AG08395 (cell line): ENCODE measurements at regions not wholly inside any gene's neighbourhood (a gene's known extent, or its start where the extent isn't known, plus 50 kb on each side); places are given as distances from the start of the nearest gene placed in this dataset.
"Not testable (repeated sequence)": the region's sequence is repeated elsewhere in the genome, so short reads cannot be mapped to it uniquely, and the experiment has no call there.

Source experiments
- DNase-seq: peaks from one replicate; pipeline ENCODE4 v3.0.0; 2012; ENCODE audit warnings: mixed read lengths, low spot score

- no peak for DNase-seq
These were observed 212.8 kb upstream of the CCDC196 start for GRCh38 chr14:66273261-66273832.

GRCh38 chr14:66278418-66278817, 207.8 kb upstream of the CCDC196 start:
- not testable (repeated sequence) for DNase-seq

DNA sequence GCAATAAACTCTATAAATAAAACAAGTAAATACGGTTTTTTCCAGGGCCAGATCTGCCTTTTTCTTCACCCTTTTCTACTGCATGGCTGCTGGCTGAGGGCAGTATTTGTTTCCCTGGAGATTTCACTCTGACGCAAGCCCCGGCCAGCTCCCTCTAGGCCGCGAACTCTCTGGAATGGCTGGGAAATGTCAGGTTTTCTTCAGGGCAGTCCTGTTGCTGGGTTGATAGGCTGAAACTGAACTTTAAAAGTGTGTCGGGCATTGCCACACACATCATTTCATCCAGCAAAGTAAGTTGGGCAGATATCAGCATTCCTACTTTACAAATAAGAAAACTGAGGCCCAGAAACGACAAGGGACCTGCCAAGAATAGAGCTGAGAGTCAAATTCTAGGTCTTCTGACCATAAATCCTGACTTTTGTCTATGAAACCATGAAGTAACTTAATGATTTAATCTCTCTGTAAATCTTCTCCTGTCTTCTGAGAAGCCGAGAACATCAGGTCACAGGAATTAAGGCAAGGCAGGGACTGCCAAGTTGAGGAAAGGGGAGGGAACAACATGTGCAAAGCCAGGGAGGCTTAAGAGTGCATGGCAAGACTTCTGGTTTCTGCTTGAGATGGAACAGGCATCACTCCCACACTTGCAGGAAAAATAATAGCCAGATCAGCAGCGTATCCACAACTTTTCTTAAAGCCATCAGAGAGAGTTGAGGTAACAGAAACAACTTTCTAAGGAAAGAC, 205.0 kb upstream of the CCDC196 start:
- DNase-seq = no peak

DNA sequence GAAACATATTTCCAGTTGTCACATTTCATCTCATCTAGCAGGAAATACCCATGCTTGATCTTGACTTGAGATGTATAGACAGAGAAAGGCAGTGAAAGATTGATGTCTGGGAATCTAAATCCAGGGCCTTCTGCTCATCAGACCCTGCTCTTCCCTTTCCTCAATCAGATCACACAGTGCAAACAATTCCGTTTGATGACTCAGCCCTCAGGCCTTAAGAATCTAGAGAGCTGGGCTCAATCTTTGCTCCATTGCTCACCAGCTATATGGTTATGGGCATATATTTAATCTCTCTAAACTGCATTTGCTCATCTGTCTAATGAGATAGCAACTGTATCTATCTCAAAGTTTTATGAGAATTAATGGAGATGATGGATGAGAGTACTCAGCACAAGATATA, 201.8 kb upstream of the CCDC196 start:
- peak; percentile 6 for DNase-seq

- DNase-seq = peak; percentile 10
These were observed 197.7 kb upstream of the CCDC196 start for GRCh38 chr14:66288511-66288910.

- DNase-seq = no peak
These were observed 194.4 kb upstream of the CCDC196 start for GRCh38 chr14:66291756-66292155.

DNA sequence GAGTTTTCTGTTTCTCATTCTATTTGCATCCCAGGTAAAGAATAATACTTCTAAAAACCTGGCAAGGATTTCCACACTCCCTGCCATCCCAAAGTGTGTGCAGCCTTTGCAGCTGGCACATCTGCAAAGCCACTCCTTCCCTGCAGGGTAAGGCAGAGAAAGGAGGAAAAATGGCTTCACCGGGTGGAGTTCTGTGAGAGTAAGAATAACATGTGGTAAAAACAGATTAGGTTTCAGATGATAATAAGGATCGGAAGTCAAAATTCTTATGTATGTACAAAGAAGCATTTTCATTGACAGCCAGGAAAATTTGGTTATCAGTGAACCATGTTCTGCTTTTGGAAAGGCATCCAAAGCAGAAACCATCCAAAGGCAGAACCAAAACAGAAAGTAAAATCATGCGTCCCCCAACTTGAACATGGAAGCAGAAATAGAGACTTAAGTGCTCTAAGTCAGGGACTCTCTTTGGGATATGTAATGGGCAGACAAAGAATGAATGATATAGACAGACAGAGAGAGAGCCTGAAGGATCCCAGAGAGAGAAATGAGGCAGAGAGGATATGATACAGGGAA, 192.6 kb upstream of the CCDC196 start:
- no peak for DNase-seq

GRCh38 chr14:66295386-66295785, 190.8 kb upstream of the CCDC196 start:
- no peak for DNase-seq

- no peak for DNase-seq
These were observed 185.3 kb upstream of the CCDC196 start for GRCh38 chr14:66300886-66301285.

DNA sequence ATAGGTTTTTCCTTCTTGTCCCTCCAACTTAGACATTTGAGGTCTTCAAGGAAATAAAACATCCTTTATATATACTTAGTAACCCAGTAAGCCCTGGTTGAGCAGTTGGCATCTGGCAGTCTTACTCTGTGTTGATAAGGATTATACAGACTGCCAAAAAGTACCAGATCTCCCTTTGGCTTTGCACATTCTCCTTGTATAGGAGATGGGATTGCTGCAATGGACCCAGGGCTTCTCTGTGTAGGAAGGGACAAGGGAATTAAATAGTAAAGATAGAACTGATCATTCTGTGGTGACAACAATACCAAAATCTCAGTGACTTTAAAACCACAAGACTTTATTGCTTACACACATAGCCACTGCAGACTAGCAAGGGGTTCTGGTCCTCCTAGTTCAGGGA, 180.1 kb upstream of the CCDC196 start:
- no peak for DNase-seq

- no peak for DNase-seq
These were observed 175.1 kb upstream of the CCDC196 start for GRCh38 chr14:66311058-66311457.

GRCh38 chr14:66311990-66312389, 174.2 kb upstream of the CCDC196 start:
- no peak for DNase-seq

GRCh38 chr14:66312451-66312850, 173.7 kb upstream of the CCDC196 start:
- no peak for DNase-seq

GRCh38 chr14:66315098-66315497, 171.1 kb upstream of the CCDC196 start:
- DNase-seq = no peak

DNA sequence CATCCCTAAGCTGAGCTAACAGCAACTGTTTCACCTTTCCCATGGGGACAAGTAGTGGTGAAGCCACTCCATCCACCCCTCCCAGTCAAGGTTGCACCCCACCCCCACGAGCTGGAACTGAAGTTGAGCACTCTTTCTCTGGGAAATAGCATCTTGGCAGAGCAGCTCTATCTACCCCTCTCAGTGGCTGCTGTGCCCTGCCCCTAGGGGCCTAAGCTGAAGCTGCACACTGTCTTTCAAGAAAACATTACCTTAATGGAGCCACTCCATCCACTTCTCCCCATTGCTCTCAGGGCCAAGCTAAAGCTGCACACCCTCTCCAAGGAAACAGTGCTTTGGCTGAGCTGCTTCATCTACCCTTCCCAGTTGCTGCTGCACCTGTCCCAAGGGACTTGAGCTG, 170.6 kb upstream of the CCDC196 start:
- no peak for DNase-seq

DNA sequence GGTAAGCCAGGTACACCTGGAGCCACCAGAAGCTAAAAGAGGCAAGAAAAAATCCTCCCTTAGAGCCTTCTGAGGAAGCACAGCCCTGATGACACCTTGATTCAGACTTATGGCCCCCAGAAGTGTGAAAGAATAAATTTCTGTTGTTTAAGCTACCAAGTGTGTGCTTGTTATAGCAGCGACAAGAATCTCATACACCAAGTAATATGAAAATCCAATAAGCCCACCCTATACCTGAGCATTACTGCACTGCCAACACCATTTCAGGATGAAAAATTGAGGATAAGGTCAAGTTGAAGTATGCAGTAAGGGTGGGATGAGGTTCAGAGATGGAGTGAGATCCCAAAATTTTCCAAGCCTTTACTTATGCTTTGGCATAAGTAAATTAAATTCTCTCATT, 163.6 kb upstream of the CCDC196 start:
- DNase-seq = no peak

DNA sequence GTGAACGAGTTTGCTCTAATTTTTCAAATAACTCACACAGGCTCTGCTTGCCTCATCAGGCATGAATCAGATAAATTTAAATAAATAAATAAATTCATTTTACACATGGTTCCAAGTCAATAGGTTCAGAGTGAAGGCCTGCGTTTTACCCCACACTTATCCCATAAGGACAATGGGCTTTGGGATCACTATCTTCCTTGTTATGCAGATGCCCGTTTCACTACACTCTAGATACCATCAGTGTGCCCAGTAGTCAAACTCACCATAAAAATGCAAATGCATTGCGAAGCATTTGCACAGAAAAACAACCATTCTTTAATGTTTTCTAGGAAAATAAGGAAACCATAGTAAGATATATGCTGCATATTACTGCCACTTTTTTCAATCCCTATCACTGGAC, 155.9 kb upstream of the CCDC196 start:
- no peak for DNase-seq

GRCh38 chr14:66330916-66331315, 155.3 kb upstream of the CCDC196 start:
- DNase-seq = peak; percentile 28

DNA sequence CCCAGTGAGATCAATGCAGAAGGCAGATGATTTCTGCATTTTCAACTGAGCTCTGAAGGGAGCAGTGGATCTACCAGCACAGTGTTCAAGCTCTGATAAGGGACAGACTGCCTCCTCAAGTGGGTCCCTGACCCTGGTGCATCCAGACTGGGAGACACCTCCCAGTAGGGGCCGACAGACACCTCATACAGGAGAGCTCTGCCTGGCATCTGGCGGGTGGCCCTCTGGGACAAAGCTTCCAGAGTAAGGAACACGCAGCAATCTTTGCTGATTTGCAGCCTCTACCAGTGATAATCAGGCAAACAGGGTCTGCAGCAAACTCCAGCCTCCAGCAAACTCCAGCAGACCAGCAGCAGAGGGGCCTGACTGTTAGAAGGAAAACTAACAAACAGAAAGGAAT, 152.9 kb upstream of the CCDC196 start:
- not testable (repeated sequence) for DNase-seq

GRCh38 chr14:66341239-66341638, 144.9 kb upstream of the CCDC196 start:
- no peak for DNase-seq

DNA sequence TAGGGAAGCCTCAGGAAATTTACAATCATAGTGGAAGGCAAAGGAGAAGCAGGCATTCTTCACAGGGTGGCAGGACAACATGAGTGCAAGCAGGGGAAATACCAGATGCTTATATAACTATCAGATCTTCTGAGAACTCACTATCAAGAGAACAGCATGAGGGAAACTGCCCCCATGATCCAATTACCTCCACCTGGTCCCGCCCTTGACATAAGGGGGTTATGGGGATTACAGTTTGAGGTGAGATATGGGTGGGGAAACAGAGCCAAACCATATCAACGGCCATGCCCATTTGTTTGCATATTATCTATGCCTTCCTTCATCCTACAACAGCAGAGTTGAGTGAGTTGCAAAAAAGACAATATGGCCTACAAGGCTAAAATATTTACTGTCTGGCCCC, 140.2 kb upstream of the CCDC196 start:
- DNase-seq = no peak

DNA sequence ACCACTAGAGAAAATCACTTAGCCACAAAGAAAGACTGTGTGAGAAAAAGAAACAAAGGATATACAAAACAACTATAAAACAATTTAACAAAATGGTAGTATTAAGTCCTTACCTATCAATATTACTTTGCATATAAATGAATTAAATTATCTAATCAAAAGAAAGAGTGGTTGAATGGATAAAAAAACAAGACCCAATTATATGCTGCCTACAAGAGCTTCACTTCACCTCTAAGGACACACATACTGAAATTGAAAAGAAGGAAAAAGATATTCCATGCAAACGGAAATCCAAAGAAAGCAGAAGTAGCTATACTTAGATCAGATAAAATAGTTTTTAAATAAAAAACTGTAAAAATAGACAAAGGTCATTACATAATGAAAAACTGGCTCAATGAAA, 134.9 kb upstream of the CCDC196 start:
- no peak for DNase-seq

- peak; percentile 50 for DNase-seq
These were observed 126.7 kb upstream of the CCDC196 start for GRCh38 chr14:66359500-66359899.
